Fibroblast of lung (primary cell): ENCODE measurements at regions not wholly inside any gene's neighbourhood (a gene's known extent, or its start where the extent isn't known, plus 50 kb on each side); places are given as distances from the start of the nearest gene placed in this dataset.

Experiments used
- EZH2 ChIP-seq: IDR thresholded peaks from 2 replicates; pipeline ENCODE4 v1.5.1; 2012; ENCODE audit warnings: low read length, control low read depth, mild to moderate bottlenecking; ENCODE audit errors: missing control alignments
- TF ChIP-seq, protein P1 (sequence below), 2 donors: IDR thresholded peaks in 1 of 2; conservative IDR thresholded peaks in 1 of 2; 1 replicate in 1 of 2; 2 replicates in 1 of 2; pipeline ENCODE4 v1.5.1; 2011 to 2012; ENCODE audit warnings: low read length in 2 of 2, control low read depth in 1 of 2, inconsistent platforms in 1 of 2, low read depth in 1 of 2, mild to moderate bottlenecking in 1 of 2

GRCh38 chr3:13200465-13200864 is 127.2 kb upstream of the IQSEC1 start:
- no peak for TF ChIP-seq EZH2
- TF ChIP-seq, protein P1, sequence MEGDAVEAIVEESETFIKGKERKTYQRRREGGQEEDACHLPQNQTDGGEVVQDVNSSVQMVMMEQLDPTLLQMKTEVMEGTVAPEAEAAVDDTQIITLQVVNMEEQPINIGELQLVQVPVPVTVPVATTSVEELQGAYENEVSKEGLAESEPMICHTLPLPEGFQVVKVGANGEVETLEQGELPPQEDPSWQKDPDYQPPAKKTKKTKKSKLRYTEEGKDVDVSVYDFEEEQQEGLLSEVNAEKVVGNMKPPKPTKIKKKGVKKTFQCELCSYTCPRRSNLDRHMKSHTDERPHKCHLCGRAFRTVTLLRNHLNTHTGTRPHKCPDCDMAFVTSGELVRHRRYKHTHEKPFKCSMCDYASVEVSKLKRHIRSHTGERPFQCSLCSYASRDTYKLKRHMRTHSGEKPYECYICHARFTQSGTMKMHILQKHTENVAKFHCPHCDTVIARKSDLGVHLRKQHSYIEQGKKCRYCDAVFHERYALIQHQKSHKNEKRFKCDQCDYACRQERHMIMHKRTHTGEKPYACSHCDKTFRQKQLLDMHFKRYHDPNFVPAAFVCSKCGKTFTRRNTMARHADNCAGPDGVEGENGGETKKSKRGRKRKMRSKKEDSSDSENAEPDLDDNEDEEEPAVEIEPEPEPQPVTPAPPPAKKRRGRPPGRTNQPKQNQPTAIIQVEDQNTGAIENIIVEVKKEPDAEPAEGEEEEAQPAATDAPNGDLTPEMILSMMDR (conservative IDR thresholded peaks at IDR 0.05 in 1 of 2, IDR thresholded peaks at IDR 0.05 in 1 of 2; ENCODE audit: low read depth in 1 of 2, low read length in 2 of 2) = no peak
